Liver (tissue), 3 donors: ENCODE measurements at regions not wholly inside any gene's neighbourhood (a gene's known extent, or its start where the extent isn't known, plus 50 kb on each side); places are given as distances from the start of the nearest gene placed in this dataset.

Experiments
- ATF3 ChIP-seq: IDR thresholded peaks from 2 replicates; pipeline ENCODE4 v1.6.1; 2016; ENCODE audit warnings: antibody characterized with exemption
- CTCF ChIP-seq: fragments of 150-350 bp; IDR thresholded peaks from 2 replicates; pipeline ENCODE4 v1.5.1; 2017; ENCODE audit warnings: improper control_type of control experiment, low read depth, low read length; ENCODE audit not compliant: missing input control
- FOXA1 ChIP-seq: IDR thresholded peaks from 2 replicates; pipeline ENCODE4 v1.6.1; 2016; ENCODE audit warnings: antibody characterized with exemption
- MAX ChIP-seq: IDR thresholded peaks from 2 replicates; pipeline ENCODE4 v1.6.1; 2016; ENCODE audit warnings: antibody characterized with exemption
- RAD21 ChIP-seq, 2 donors: IDR thresholded peaks; 2 replicates each; pipeline ENCODE4 v1.6.1; 2016; ENCODE audit warnings: antibody characterized with exemption in 2 of 2, mild to moderate bottlenecking in 2 of 2
- REST ChIP-seq: IDR thresholded peaks from 2 replicates; pipeline ENCODE4 v1.6.1; 2016; ENCODE audit warnings: antibody characterized with exemption, mild to moderate bottlenecking
- TAF1 ChIP-seq: conservative IDR thresholded peaks from 2 replicates; pipeline ENCODE4 v1.6.1; 2016; ENCODE audit warnings: antibody characterized with exemption, mild to moderate bottlenecking
- ZBTB33 ChIP-seq: IDR thresholded peaks from 2 replicates; pipeline ENCODE4 v1.6.1; 2016; ENCODE audit warnings: antibody characterized with exemption
- donor health status: healthy.
- donor health status: healthy.

- TF ChIP-seq REST: no peak
- no peak for TF ChIP-seq MAX
- TF ChIP-seq CTCF: no peak
- TF ChIP-seq RAD21 (IDR thresholded peaks at IDR 0.05): no peak
- TF ChIP-seq TAF1: no peak
- no peak for TF ChIP-seq ZBTB33
- TF ChIP-seq FOXA1: no peak
- TF ChIP-seq ATF3: no peak
Observed at GRCh38 chr4:22313976-22314375, 201.9 kb downstream of the ADGRA3 start.
